Body of pancreas (tissue), 4 donors: ENCODE measurements at regions not wholly inside any gene's neighbourhood (a gene's known extent, or its start where the extent isn't known, plus 50 kb on each side); places are given as distances from the start of the nearest gene placed in this dataset.

Experiments
- POLR2A ChIP-seq, 3 donors: fragments of 450-650 bp; IDR thresholded peaks; one replicate each; pipeline ENCODE4 v1.6.1; 2016; ENCODE audit warnings: antibody characterized with exemption in 3 of 3, mild to moderate bottlenecking in 2 of 3
- TF ChIP-seq, protein P1 (sequence below), 7 experiments: fragments of 450-650 bp in 4 of 7; fragments of 200-600 bp in 3 of 7; sonication (generic) in 3 of 7; IDR thresholded peaks; one replicate each; pipeline ENCODE4 v1.5.1; 2016 to 2019; ENCODE audit warnings: antibody characterized with exemption in 7 of 7

DNA sequence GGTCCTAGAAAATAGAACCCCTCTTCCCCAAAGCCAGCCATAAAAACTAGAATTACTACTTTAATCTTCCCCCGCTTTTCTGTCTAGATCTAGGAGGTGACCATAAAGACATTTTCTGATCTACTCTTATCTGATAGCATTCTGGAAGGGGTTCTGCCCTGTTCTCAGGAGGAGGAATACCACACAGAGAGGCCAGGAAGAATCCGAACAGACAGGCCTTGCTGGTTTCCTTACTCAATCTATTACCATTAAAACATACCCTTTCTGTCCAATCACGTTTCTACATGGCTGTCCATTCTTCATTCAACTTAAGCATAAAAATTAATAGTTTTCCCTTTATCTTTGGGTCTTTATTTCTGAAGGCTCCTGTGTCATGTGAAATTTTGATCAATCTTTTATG, 198.7 kb downstream of the GPAT3 start:
- TF ChIP-seq, protein P1, sequence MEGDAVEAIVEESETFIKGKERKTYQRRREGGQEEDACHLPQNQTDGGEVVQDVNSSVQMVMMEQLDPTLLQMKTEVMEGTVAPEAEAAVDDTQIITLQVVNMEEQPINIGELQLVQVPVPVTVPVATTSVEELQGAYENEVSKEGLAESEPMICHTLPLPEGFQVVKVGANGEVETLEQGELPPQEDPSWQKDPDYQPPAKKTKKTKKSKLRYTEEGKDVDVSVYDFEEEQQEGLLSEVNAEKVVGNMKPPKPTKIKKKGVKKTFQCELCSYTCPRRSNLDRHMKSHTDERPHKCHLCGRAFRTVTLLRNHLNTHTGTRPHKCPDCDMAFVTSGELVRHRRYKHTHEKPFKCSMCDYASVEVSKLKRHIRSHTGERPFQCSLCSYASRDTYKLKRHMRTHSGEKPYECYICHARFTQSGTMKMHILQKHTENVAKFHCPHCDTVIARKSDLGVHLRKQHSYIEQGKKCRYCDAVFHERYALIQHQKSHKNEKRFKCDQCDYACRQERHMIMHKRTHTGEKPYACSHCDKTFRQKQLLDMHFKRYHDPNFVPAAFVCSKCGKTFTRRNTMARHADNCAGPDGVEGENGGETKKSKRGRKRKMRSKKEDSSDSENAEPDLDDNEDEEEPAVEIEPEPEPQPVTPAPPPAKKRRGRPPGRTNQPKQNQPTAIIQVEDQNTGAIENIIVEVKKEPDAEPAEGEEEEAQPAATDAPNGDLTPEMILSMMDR (IDR thresholded peaks at IDR 0.05) = no peak
- TF ChIP-seq POLR2A (IDR thresholded peaks at IDR 0.05) = no peak
